ENCODE measurements at regions not wholly inside any gene's neighbourhood (a gene's known extent, or its start where the extent isn't known, plus 50 kb on each side); places are given as distances from the start of the nearest gene placed in this dataset.
A peak's percentile ranks its signal among the peaks of the same experiment; 100 is the strongest.

DNA sequence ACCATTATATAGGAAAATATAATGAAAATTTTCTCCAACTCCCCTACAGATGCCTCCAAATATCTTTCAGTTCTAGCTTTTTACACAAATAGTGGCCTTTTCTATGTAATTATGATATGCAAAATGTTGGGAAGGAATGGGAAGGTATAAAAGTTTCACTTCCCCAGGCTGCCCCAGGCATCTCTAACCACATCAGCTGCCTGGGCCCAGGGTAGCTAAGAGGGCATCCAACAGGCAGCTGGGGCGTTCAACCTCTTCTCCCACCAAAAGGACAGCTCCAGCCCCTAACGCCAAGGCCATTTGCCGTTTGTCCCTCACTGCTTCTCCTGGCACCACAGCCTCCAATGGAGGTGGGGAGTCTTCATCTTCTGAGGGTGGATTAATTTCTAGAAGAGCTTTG lies 188.1 kb upstream of the TSC22D2 start:
- Mint-ChIP-seq H3K36me3 (no peaks in the 10 kb centered on the region), H3K27me3 (peaks cover 27% of the 10 kb centered on the region), H3K27ac (peak overlapping the region in 1 of 3 donors; percentile 48), H3K4me1 (peaks cover 1 to 9% (median 6%) of the 10 kb centered on the region in 3 donors), H3K9me3 (peaks cover 2 to 12% (median 5%) of the 10 kb centered on the region in 3 donors), H3K4me3 (no peak overlapping the region)

DNA sequence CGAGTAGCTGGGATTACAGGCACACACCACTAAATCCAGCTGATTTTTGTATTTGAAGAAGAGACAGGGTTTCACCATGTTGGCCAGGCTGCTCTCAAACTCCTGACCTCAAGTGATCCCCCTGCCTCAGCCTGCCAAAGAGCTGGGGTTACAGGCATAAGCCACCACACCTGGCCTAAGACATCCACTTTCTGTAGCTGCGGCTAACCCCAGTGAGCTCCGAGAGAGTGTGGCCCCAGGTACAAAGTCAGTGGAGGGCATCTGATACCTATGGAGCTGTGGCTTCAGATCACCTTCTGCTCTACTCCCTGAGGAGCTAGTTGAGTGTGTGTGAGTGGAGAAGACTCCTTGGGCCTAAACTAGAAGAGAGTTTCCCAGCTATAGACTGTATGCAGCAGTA lies 189.3 kb upstream of the TSC22D2 start:
- peaks cover 1 to 9% (median 6%) of the 10 kb centered on the region in 3 donors for H3K4me1 Mint-ChIP-seq
- peaks cover 22% of the 10 kb centered on the region for H3K27me3 Mint-ChIP-seq
- no peaks in the 10 kb centered on the region for H3K36me3 Mint-ChIP-seq
- peak overlapping the region in 1 of 3 donors; percentile 70 for H3K27ac Mint-ChIP-seq
- H3K9me3 Mint-ChIP-seq: peaks cover 2 to 12% (median 5%) of the 10 kb centered on the region in 3 donors
- H3K4me3 Mint-ChIP-seq: no peak overlapping the region

DNA sequence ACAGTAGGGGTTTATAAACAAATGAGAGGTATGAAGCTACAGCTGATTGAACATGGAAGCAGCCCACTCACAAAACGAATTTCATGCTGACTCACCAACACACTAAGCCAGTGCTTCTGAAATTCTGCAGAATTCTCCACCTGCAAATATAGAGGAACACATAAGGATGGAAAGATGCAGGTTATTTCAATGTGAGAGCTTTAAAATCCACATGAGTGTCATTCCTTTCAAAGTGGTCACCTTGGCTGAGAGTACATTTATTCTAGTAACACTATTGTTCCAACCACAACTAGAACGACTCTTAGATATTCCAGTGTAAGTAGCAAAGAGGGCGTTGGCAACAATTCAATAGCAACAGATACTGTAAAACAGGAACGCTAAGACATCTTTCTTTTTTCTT lies 189.9 kb upstream of the TSC22D2 start:
- peak overlapping the region in 1 of 4 donors; percentile 19 for H3K4me3 Mint-ChIP-seq
- peaks cover 2 to 12% (median 5%) of the 10 kb centered on the region in 3 donors for H3K9me3 Mint-ChIP-seq
- H3K27me3 Mint-ChIP-seq: peaks cover 19% of the 10 kb centered on the region
- H3K4me1 Mint-ChIP-seq: peaks cover 1 to 9% (median 6%) of the 10 kb centered on the region in 3 donors
- H3K36me3 Mint-ChIP-seq: no peaks in the 10 kb centered on the region
- H3K27ac Mint-ChIP-seq: no peak overlapping the region

DNA sequence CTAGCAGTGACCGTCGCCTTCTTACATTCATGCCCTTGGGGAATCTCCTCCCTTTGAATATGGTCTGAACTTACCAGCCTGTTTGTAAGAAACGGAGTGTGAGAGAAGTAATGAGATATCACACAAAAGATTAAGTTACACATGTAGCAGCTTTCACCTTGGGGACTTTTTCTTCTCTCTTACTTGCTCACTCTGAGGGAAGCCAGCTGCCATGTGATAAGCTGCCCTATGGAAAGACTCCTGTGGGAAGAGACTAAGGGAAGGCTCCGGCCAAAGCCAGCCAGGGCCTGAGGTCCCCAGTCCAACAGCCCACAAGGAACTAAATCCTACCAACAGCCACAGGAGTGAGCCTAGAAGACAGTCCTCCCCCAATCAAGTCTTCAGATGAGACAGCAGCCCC lies 190.4 kb upstream of the TSC22D2 start:
- H3K4me3 Mint-ChIP-seq: no peak overlapping the region

DNA sequence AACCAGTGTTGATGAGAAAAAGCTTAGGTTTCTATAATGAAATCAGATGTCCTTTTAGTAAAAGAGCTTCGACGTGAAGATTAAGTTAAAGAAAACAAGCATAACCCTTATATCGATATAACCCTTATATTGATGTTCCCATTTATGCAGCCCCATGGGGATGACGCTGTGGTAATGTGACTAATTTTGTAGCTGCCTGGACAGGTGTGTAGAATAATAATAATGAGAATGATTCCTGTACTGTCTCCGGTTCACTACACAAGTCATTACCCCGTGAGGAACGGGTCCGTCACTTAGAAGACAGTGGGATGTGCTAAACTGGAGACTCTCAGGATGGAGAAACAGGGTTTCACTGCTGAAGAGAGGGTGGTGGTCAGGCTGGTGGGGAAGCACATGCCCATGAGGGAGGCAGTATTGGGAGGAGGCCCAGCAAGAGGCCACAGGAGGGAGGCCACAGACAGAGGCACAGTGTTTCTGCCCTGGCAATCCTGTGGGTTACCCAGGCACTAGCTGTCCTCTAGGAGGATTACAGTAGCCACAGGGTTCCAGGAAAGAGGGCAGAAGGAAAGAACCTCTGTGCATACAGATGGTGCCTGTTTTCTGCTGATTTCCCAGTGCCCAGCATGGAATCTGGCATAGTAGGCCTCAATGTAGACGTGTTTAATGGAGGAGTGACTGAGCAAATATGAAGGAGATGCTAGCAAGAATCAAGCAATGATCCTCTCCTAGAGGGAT lies 191.1 kb upstream of the TSC22D2 start:
- Mint-ChIP-seq H3K36me3 (no peaks in the 10 kb centered on the region), H3K4me3 (no peak overlapping the region), H3K9me3 (peaks cover 2 to 12% (median 5%) of the 10 kb centered on the region in 3 donors), H3K27me3 (peaks cover 19% of the 10 kb centered on the region), H3K4me1 (peaks cover 1 to 9% (median 6%) of the 10 kb centered on the region in 3 donors), H3K27ac (peak overlapping the region in 1 of 3 donors; percentile 24)

More for the DNA sequence above, 190.4 kb upstream of the TSC22D2 start:
- Mint-ChIP-seq H3K4me1 (peaks cover 1 to 9% (median 6%) of the 10 kb centered on the region in 3 donors), H3K36me3 (no peaks in the 10 kb centered on the region), H3K9me3 (peaks cover 2 to 12% (median 5%) of the 10 kb centered on the region in 3 donors), H3K27me3 (peaks cover 19% of the 10 kb centered on the region), H3K27ac (no peak overlapping the region)

DNA sequence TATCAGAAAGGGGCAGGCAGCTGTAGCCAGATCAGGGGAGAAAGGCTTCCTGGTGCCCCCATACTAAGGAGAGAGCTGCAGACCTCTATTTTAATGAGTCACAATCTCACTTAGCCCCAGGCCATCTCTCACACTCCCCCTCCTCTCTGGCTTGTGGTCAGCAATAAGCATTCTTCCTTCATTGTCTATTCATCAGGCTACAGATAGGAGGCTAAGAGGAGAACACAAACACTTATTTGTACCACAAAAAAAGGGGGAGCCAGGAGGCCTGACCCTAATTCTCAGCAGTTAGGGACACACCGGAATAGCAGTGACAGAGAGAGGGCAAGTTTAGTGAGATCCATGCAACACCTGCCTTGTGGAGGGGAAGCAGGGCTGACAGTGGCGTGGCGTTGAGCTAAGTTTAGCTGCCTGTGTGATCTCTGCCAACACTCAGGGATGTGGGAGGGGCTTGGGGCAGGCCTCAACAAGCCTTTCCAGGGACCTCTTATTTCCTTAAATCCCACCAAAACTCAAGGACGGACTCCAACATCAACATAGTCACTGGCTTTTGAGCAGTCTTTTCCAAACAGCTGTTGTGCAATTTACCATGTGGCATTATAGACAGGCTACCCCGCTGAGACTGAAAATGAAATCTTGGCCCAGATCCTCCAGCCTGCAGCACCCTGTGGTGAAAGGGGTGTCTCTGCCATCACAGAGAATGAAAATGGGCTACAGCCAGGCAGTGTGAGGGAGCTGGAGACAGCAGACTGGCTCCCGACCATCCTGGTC lies 191.9 kb upstream of the TSC22D2 start:
- H3K4me3 Mint-ChIP-seq: no peak overlapping the region
- H3K4me1 Mint-ChIP-seq: peaks cover 1 to 8% (median 5%) of the 10 kb centered on the region in 3 donors
- H3K9me3 Mint-ChIP-seq: peaks cover 2 to 12% (median 5%) of the 10 kb centered on the region in 3 donors
- peaks cover 15% of the 10 kb centered on the region for H3K27me3 Mint-ChIP-seq
- H3K36me3 Mint-ChIP-seq: no peaks in the 10 kb centered on the region
- peak overlapping the region in 1 of 3 donors; percentile 58 for H3K27ac Mint-ChIP-seq

DNA sequence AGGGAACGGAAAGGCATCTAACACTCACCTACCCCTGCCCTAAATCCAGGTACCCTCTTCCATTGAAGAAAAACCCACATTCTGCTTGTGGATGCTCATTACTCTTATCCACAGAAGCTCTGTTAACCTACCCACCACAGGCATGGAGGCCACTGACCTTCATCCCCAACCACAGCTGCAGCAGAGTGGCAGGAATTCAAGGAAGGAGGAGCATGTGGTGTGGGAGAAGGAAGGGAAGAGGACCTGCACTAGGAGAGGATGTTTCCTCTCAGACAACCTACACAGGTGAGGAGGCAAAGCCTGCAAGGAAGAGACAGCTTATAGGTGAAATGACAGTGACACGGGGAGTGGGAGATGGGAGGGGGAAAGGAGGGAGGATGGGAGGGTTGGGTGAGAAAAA lies 192.5 kb upstream of the TSC22D2 start:
- H3K27ac Mint-ChIP-seq: peak overlapping the region in 1 of 3 donors; percentile 58

DNA sequence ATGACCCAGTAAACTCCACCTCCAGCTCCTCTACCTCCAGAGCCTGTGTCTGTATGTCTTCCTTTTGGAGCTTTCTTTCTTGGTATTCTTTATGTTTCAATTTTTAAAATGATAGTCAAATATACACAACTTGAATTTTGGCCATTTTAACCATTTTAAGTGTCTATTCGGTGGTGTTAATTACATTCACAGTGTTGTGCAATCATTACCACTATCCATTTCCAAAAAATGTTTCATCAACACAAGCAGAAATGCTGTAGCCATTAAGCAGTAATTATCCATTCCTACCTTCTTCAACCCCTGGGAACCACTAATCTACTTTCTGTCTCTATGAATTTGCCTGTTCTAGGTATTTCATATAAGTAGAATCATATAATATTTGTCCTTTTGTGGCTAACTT lies 194.5 kb upstream of the TSC22D2 start:
- Mint-ChIP-seq H3K27me3 (peaks cover 13% of the 10 kb centered on the region), H3K4me1 (no peaks in the 10 kb centered on the region), H3K9me3 (peaks cover 2 to 12% (median 5%) of the 10 kb centered on the region in 3 donors), H3K36me3 (no peaks in the 10 kb centered on the region), H3K27ac (no peak overlapping the region), H3K4me3 (no peak overlapping the region)

More for the DNA sequence above, 192.5 kb upstream of the TSC22D2 start:
- no peaks in the 10 kb centered on the region for H3K36me3 Mint-ChIP-seq
- peaks cover 13% of the 10 kb centered on the region for H3K27me3 Mint-ChIP-seq
- peaks cover 2 to 12% (median 5%) of the 10 kb centered on the region in 3 donors for H3K9me3 Mint-ChIP-seq
- H3K4me3 Mint-ChIP-seq: no peak overlapping the region
- H3K4me1 Mint-ChIP-seq: peaks cover 0 to 5% (median 3%) of the 10 kb centered on the region in 3 donors

DNA sequence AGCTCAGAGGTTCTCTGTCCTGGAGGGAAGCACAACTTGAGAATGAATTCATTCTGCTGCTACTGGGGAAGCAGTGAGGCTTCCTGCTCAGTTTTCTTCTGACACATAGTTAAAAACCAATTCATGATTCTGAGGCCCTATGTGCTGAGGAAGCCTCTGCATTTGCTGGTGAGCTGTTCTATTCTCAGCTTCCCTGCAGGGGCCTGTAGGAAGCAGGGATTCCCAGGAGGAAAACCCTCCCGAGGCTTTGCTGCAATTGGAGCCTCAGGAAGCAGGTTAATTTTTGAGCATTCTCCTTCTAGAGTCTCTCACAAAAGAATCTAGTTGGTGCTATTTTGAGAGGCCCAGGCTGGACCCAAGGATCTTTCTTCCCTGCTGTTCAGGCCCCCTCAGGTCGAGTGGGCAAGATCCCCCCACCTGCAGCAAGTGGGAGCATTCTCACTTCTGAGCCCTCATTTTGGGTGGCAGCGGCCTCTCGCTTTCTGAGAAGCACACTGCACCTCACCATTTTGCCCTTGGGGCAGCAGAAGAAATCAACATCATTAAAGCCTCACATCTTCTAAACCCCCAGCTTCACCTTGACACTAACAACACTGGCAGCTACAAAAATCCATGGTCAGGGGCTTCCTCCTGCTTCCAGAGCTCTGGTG lies 197.5 kb upstream of the TSC22D2 start:
- Mint-ChIP-seq H3K27ac (no peak overlapping the region), H3K36me3 (no peaks in the 10 kb centered on the region), H3K4me1 (no peaks in the 10 kb centered on the region), H3K27me3 (peaks cover 9% of the 10 kb centered on the region), H3K9me3 (no peaks in the 10 kb centered on the region), H3K4me3 (no peak overlapping the region)

DNA sequence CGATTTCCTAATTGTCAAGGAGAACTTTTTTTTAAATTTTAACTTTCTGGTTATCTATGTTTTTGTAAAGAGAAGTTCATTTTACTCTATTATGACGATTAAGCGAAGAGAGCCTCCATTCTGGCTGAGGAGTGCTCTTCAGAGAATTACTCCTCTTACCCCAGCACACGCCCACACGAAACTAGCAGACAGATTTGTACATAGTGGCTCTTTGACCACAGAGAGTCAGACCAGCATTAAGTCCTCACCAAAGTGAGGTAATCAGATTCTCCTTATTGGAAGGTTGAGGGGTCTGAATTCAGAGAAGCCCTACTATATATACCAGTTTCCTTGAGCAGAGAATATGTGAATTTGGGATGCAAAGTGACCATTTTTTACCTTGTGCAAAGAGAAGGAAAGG lies 204.8 kb upstream of the TSC22D2 start:
- no peak overlapping the region for H3K4me3 Mint-ChIP-seq
- H3K36me3 Mint-ChIP-seq: no peaks in the 10 kb centered on the region
- no peaks in the 10 kb centered on the region for H3K9me3 Mint-ChIP-seq
- no peak overlapping the region for H3K27ac Mint-ChIP-seq
- H3K27me3 Mint-ChIP-seq: peaks cover 3% of the 10 kb centered on the region
- H3K4me1 Mint-ChIP-seq: no peaks in the 10 kb centered on the region

DNA sequence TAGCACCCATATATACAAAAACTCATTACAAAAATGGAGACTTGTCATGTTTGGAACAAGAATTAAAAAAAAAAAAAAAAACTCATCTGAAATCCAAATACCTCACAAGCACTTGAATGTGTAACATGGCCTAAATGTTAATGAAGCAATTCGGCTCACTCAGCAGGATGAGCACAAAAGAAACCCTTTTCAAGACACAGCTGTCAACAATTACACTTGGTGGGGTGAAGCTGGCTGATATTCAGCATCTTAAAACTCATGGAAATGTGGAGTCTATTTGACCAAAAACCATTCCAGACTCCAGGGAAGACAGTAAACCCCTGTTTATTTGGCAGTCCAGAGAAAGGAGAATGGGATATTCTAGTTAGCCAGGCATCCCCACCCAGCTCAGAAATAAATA lies 205.4 kb upstream of the TSC22D2 start:
- H3K4me3 Mint-ChIP-seq: no peak overlapping the region
- H3K36me3 Mint-ChIP-seq: no peaks in the 10 kb centered on the region
- H3K27me3 Mint-ChIP-seq: peaks cover 2% of the 10 kb centered on the region
- no peaks in the 10 kb centered on the region for H3K9me3 Mint-ChIP-seq
- no peak overlapping the region for H3K27ac Mint-ChIP-seq
- no peaks in the 10 kb centered on the region for H3K4me1 Mint-ChIP-seq

DNA sequence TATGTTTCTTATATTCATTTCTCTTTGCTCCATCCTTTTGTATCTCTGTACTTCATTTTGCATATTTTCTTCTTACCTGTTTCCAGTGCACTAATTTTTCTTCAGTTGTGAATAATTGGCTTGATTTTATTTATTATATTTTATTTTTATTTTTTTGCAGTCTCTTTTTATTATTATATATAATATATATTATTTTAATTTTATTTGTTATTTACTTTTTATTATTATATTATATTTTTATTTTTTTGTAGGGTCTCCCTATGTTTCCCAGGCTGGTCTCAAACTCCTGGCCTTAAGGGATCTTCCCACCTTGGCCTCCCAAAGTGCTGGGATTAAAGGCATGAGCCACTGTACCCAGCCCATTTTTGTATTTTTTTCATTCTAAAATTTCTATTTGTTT lies 213.1 kb upstream of the TSC22D2 start:
- peaks cover 7% of the 10 kb centered on the region for H3K27me3 Mint-ChIP-seq
- no peaks in the 10 kb centered on the region for H3K4me1 Mint-ChIP-seq
- peaks cover 3% of the 10 kb centered on the region for H3K36me3 Mint-ChIP-seq
- no peak overlapping the region for H3K4me3 Mint-ChIP-seq
- no peak overlapping the region for H3K27ac Mint-ChIP-seq
- H3K9me3 Mint-ChIP-seq: peaks cover 0 to 1% (median 0%) of the 10 kb centered on the region in 3 donors

DNA sequence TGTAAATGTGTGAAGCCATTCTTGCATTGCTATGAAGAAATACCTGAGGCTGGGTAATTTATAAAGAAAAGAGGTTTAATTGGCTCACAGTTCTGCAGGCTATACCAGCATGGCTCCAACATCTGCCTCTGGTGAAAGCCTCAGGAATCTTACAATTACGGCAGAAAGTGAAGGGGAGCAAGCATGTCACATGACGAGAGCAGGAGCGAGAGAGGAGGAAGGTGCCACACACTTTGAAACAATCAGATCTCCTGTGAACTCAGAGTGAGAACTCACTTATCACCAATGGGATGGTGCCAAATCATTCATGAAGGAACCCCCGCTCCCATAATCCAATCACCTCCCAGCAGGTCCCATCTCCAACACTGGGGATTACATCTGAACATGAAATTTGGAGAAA lies 213.6 kb upstream of the TSC22D2 start:
- H3K4me1 Mint-ChIP-seq: no peaks in the 10 kb centered on the region
- peaks cover 3 to 6% (median 3%) of the 10 kb centered on the region in 3 donors for H3K9me3 Mint-ChIP-seq
- peaks cover 7% of the 10 kb centered on the region for H3K27me3 Mint-ChIP-seq
- H3K27ac Mint-ChIP-seq: no peak overlapping the region
- peaks cover 3% of the 10 kb centered on the region for H3K36me3 Mint-ChIP-seq
- no peak overlapping the region for H3K4me3 Mint-ChIP-seq

DNA sequence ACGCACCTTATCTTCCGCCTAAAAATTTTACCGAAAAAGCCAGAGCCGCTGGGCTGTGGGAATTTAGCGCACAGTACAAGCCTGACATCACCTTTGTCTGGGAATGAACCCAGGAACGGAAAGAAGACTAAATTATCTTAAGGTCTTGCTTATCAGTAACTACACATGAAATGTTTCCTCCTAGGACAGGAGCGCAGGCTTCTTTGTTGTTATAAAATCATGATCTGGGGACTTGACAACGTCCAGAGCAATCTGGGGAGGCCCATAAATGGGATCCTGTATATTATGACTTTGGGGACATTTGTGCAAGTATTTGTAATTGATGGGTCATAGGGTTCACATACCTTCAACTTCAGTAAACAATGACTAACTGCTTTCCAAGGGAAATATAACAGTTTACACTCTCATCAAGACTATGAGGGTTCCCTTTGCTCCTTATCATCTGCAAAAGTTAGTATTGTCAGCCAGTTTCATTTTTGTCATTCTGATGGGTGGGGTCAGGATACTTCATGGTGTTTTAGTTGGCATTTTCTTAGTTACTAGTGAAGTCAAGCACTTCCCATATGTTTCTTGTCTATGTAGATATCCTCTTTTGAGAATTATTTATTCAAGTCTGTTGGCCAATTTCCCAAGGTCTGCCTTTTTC lies 213.9 kb upstream of the PFN2 start:
- peaks cover 0 to 8% (median 8%) of the 10 kb centered on the region in 3 donors for H3K9me3 Mint-ChIP-seq
- H3K4me1 Mint-ChIP-seq: no peaks in the 10 kb centered on the region
- no peaks in the 10 kb centered on the region for H3K36me3 Mint-ChIP-seq
- H3K4me3 Mint-ChIP-seq: no peak overlapping the region
- H3K27ac Mint-ChIP-seq: no peak overlapping the region
- peaks cover 4% of the 10 kb centered on the region for H3K27me3 Mint-ChIP-seq
